Subcutaneous abdominal adipose tissue (tissue), 5 donors: ENCODE measurements at regions not wholly inside any gene's neighbourhood (a gene's known extent, or its start where the extent isn't known, plus 50 kb on each side); places are given as distances from the start of the nearest gene placed in this dataset.
"Not testable (repeated sequence)": the region's sequence is repeated elsewhere in the genome, so short reads cannot be mapped to it uniquely, and the experiment has no call there.

Source experiments
- H3K27ac ChIP-seq: one replicate; pipeline ENCODE4 v1.7.0; 2013; ENCODE audit warnings: low read depth, mild to moderate bottlenecking, inconsistent platforms, low read length, moderate library complexity
- H3K27me3 ChIP-seq, 5 donors: one replicate each; pipeline ENCODE4 v1.7.0; 2013; ENCODE audit warnings: low read length in 5 of 5, inconsistent platforms in 1 of 5; ENCODE audit not compliant: control insufficient read depth in 5 of 5, insufficient read depth in 4 of 5
- H3K36me3 ChIP-seq, 5 donors: one replicate each; pipeline ENCODE4 v1.7.0; 2013; ENCODE audit warnings: low read length in 5 of 5; ENCODE audit not compliant: control insufficient read depth in 5 of 5, insufficient read depth in 5 of 5
- H3K4me1 ChIP-seq, 5 donors: one replicate each; pipeline ENCODE4 v1.7.0; 2013; ENCODE audit warnings: low read length in 5 of 5, mild to moderate bottlenecking in 3 of 5, moderate library complexity in 1 of 5; ENCODE audit not compliant: control insufficient read depth in 5 of 5, insufficient read depth in 5 of 5
- H3K4me3 ChIP-seq, 5 donors: one replicate each; pipeline ENCODE4 v1.7.0; 2013; ENCODE audit warnings: low read length in 5 of 5, low read depth in 1 of 5
- H3K9ac ChIP-seq, 5 donors: one replicate each; pipeline ENCODE4 v1.7.0; 2013; ENCODE audit warnings: low read length in 5 of 5, mild to moderate bottlenecking in 4 of 5, moderate library complexity in 3 of 5
- H3K9me3 ChIP-seq, 5 donors: one replicate each; pipeline ENCODE4 v1.7.0; 2013; ENCODE audit warnings: low read length in 5 of 5; ENCODE audit not compliant: control insufficient read depth in 5 of 5
- donor health status: healthy.
- donor health status: healthy.
- donor health status: healthy.
- donor health status: healthy.
- donor health status: healthy.

DNA sequence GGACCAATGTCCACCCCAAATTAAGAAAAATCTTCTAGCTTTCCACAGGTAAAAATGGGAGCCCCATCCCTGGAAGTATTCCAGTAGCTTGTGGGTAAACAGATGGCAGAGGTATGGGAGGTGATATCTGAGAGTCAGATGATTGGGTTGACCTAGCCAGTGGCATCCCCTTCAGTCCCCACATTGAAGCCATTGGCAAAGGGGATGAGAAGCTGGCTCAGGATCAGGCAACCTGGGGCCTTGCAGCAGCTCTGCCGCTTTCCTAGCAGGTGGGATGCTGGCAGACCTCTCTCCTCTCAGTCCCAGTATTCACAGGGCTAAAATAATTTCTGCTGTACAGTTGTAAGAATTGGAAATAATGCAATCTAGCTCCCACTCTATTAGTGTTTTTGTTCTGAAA is 108.9 kb upstream of the KCNG1 start:
- Histone ChIP-seq H3K36me3 (no peaks in the 10 kb centered on the region), H3K4me1 (peaks cover 0 to 4% (median 0%) of the 10 kb centered on the region in 5 donors), H3K27me3 (peaks cover 0 to 14% (median 5%) of the 10 kb centered on the region in 5 donors), H3K9me3 (no peaks in the 10 kb centered on the region), H3K4me3 (no peak overlapping the region), H3K27ac (no peak overlapping the region), H3K9ac (no peak overlapping the region)

DNA sequence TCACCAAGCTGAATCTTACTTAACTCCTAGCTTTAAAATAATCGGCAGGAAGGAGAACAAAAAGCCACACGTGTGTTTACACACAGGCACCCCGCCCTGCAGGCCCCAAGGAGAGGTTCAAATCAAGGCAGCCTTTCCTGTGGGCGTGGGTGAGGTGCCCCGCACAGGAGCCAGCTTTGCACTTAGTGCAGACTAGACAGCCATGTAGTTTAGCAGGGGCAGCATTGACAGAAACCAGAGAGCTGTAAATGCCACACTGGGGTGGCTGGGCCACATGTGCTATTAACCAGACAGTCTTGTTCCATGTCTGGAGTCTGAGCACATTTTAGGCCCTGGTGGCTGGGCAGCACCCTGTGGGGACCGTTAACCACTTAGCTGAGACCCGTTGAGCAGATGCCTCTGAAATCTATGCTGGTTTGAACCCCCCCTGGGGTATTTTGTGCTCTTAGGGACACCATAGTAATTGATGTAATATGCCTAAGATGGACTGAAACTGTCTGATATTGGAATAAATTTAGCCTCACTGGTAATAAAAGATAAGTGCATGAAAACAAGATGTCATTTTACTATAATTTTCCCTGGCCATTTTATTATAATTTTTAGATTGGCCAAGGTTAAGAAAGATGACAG is 106.4 kb upstream of the KCNG1 start:
- Histone ChIP-seq H3K4me1 (no peaks in the 10 kb centered on the region), H3K36me3 (no peaks in the 10 kb centered on the region), H3K27me3 (peaks cover 0 to 14% (median 5%) of the 10 kb centered on the region in 5 donors), H3K9ac (no peak overlapping the region), H3K4me3 (no peak overlapping the region), H3K27ac (no peak overlapping the region), H3K9me3 (no peaks in the 10 kb centered on the region)

DNA sequence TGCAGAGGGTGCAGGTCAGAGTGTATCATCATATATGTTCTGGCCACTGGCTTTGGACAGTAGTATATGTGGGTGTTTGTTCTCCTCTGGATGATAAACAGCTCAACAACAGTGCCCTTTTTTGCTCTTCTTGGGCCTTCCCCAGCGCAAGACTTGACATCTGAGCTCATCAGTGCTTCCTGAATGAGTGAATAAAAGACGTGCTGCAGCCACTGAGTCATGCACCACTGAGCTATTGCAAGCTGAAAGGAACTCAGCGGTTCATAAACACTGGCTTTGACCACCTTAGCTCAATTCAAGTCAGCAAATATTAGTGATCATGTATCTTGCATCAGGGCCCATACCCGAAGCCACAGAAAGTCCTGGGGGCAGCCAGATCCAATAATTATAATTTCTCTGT is 105.3 kb upstream of the KCNG1 start:
- Histone ChIP-seq H3K9ac (no peak overlapping the region), H3K27me3 (peaks cover 0 to 18% (median 5%) of the 10 kb centered on the region in 5 donors), H3K36me3 (no peaks in the 10 kb centered on the region), H3K9me3 (no peaks in the 10 kb centered on the region), H3K27ac (no peak overlapping the region), H3K4me3 (no peak overlapping the region), H3K4me1 (no peaks in the 10 kb centered on the region)

DNA sequence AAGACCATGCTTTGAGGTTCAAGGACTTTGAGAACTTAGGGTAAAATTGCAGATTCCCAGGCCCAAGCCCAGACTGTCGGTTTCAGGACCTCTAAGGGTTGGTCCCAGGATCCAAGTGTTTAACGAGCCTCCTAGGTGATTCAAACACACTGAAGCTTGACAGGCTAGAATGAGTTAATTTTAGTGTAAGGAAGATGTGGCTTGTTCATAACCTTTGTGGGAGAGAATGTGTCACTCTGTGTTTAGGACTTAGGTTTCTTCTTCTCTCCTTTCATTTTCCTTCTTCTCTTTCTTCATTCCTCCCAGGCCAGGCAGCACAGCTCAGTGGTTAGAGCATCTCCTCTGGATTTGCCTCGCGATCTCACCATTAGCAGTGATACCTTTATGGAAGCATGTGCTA is 104.8 kb upstream of the KCNG1 start:
- peaks cover 0 to 19% (median 5%) of the 10 kb centered on the region in 5 donors for H3K27me3 ChIP-seq
- H3K4me1 ChIP-seq, result no peaks in the 10 kb centered on the region
- no peaks in the 10 kb centered on the region for H3K9me3 ChIP-seq
- no peak overlapping the region for H3K27ac ChIP-seq
- no peaks in the 10 kb centered on the region for H3K36me3 ChIP-seq
- H3K9ac ChIP-seq, result no peak overlapping the region
- no peak overlapping the region for H3K4me3 ChIP-seq

DNA sequence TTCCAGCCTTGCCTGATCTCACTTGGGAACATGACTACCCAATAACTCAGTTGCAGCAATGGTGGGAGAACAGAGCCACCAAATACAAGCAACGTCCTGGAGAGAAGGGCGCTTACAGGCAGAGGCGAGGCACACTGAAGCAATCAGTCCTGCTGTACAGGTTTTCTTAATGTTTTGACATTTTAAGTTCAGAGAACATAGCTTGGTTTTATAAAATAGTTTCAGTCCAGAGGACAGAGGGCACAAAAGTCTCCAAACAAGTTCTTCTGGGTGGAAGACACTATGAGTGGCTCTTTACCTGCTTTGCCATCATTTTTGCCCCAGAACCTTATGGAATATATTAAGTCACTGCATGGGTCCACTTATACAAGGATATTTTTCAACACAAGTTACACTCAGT is 103.4 kb upstream of the KCNG1 start:
- H3K9ac ChIP-seq, result no peak overlapping the region
- H3K27ac ChIP-seq, result no peak overlapping the region
- H3K4me1 ChIP-seq, result no peaks in the 10 kb centered on the region
- H3K4me3 ChIP-seq, result no peak overlapping the region
- H3K9me3 ChIP-seq, result no peaks in the 10 kb centered on the region
- no peaks in the 10 kb centered on the region for H3K36me3 ChIP-seq
- peaks cover 5 to 20% (median 10%) of the 10 kb centered on the region in 5 donors for H3K27me3 ChIP-seq

DNA sequence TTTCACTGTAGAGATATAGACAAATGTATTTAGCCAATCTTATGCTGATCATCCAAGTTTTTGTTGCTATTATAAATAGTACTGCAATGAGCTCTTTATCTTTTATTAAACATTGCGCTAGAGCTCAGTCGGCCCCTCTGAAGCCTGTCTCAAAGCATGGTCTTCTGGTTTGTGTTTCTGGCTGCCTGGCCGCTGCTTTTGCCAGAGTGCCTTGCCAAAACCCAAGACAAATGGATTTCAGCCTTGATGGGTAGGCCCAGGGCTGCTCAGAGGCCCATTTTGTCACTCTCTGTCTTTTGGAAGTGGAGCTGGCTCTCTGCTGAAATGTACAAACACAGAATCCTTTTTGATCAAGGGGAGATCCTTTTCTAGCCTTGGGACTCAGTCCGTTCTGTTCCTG is 102.9 kb upstream of the KCNG1 start:
- H3K9me3 ChIP-seq, result no peaks in the 10 kb centered on the region
- no peak overlapping the region for H3K9ac ChIP-seq
- peaks cover 6 to 20% (median 16%) of the 10 kb centered on the region in 5 donors for H3K27me3 ChIP-seq
- no peak overlapping the region for H3K27ac ChIP-seq
- no peaks in the 10 kb centered on the region for H3K36me3 ChIP-seq
- no peak overlapping the region for H3K4me3 ChIP-seq
- no peaks in the 10 kb centered on the region for H3K4me1 ChIP-seq

DNA sequence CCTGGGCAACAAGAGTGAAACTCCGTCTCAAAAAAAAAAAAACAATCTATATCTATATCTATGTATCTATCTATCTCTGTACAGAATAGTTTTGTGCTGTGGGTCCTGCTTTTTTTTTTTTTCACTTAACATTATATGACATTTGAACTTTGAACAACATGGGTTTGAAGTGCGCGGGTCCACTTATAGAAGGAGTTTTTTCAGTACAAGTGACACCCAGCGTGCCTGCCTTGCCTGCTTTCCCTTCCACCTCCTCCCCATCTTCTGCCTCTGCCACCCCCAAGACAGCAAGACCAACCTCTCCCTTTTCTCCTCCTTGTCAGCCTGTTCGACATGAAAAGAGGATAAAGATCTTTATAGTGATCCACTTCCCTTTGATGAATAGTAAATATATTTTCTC is 102.2 kb upstream of the KCNG1 start:
- H3K4me1 ChIP-seq, result no peaks in the 10 kb centered on the region
- H3K27me3 ChIP-seq, result peaks cover 11 to 26% (median 23%) of the 10 kb centered on the region in 5 donors
- no peaks in the 10 kb centered on the region for H3K36me3 ChIP-seq
- H3K9ac ChIP-seq, result no peak overlapping the region
- no peaks in the 10 kb centered on the region for H3K9me3 ChIP-seq
- H3K4me3 ChIP-seq, result no peak overlapping the region
- no peak overlapping the region for H3K27ac ChIP-seq

DNA sequence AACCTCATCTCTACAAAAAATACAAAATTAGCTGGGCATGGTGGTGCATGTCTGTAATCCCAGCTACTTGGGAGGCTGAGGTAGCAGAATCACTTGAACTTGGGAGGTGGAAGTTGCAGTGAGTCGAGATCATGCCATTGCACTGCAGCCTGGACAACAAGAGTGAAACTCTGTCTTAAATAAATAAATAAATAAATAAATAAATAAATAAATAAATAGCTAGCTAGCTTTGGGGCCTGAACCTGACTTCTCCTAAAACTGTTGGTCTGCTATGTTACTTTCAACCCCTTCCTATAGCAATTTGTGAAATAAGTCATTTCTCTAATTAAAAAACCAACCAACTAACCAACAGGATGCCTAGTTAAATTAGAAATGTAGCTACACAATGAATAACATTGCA is 101.0 kb upstream of the KCNG1 start:
- H3K9me3 ChIP-seq, H3K36me3 ChIP-seq, H3K4me3 ChIP-seq, H3K4me1 ChIP-seq, H3K9ac ChIP-seq, H3K27ac ChIP-seq: not testable (repeated sequence)
- peaks cover 11 to 34% (median 29%) of the 10 kb centered on the region in 5 donors for H3K27me3 ChIP-seq

DNA sequence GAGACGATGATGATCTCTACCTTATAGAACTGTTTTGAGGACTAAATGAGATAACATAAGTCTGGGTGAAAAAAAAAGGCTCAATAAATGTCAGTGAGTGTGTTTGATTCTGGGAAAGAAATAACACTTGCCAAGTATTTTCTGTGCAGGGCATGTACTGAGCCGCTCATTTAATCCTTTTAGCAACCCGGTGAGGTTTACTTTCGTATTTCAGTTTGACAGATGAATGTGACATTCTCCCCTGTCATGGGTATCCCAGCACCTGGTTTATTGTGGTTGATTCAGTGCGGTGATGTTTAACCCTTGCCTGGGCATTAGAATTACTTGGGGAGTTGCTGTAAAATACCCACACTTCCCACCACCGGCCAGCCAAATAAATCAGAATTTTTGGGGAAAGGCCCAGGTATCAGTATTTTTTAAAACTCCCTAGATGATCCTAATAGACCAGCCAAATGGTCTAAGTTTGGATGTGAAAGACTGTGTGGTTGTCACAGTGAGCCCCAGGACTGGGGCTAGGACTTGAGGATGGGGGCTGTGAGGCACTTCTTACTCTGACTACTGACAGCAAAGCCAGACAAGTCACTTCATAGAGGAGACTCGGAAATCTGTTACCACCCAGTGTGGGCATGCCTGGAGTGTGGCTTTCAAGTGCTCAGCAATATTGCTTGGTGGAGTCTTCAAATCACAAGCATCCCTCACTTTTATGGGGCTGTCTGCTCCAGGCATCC is 100.2 kb upstream of the KCNG1 start:
- Histone ChIP-seq H3K4me3 (no peak overlapping the region), H3K27me3 (peaks cover 11 to 38% (median 34%) of the 10 kb centered on the region in 5 donors), H3K27ac (no peak overlapping the region), H3K9ac (no peak overlapping the region), H3K9me3 (no peaks in the 10 kb centered on the region), H3K4me1 (no peaks in the 10 kb centered on the region), H3K36me3 (no peaks in the 10 kb centered on the region)

DNA sequence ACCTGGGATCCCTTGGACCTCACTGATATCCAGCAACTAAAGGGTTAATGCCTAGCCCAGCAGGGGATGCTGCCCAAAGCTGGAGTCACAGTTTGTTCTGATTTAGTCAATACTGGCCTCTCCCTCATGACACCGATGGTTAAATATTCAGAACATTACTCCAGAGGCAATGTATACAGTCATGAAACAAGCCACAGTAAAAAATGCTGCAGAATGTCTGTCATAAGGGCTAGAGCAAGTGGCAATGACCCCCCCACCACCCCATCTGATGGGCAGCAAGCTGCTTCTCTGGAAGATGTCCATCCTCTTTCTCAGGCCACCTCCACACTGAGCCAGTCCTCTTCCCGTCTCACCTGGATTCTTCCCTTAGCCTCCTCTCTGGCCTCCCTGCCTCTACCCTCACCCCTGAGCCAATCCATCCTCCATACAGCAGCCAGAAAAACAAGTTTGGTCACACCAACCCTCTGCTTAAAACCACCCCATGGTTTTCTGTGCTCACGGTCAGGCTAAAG is 99.0 kb upstream of the KCNG1 start:
- Histone ChIP-seq H3K4me1 (no peaks in the 10 kb centered on the region), H3K27me3 (peaks cover 11 to 41% (median 32%) of the 10 kb centered on the region in 5 donors), H3K9ac (no peak overlapping the region), H3K27ac (no peak overlapping the region), H3K9me3 (no peaks in the 10 kb centered on the region), H3K36me3 (no peaks in the 10 kb centered on the region), H3K4me3 (no peak overlapping the region)
